Pancreas (tissue), 10 donors: ENCODE measurements at regions not wholly inside any gene's neighbourhood (a gene's known extent, or its start where the extent isn't known, plus 50 kb on each side); places are given as distances from the start of the nearest gene placed in this dataset.

ENCODE experiments used
- ATAC-seq, 4 donors: fragments of 200-7000 bp; cut with Tn5 transposase; one replicate each; pipeline versions ENCODE4 v1.8.0 to v1.9.1; 2020; ENCODE audit warnings: mild to moderate bottlenecking in 4 of 4, moderate library complexity in 4 of 4
- DNase-seq, 6 donors: peaks; one replicate each; pipeline ENCODE4 v3.0.0-alpha.2; 2020
- FAIRE-seq: peaks from 2 replicates; lab custom pipeline; 2012; peaks lifted over from hg19 to GRCh38; lab: Jason Lieb, UNC
- H3K27ac ChIP-seq, 4 donors: fragments of 200-600 bp; sonication (generic); 1 replicate in 3 of 4; 2 replicates in 1 of 4; pipeline versions ENCODE4 v1.5.0 to v1.8.0; 2020
- H3K27me3 ChIP-seq, 4 donors: fragments of 200-600 bp; one replicate each; pipeline ENCODE4 v1.8.0; 2021
- H3K36me3 ChIP-seq, 3 donors: fragments of 200-600 bp; sonication (generic) in 1 of 3; one replicate each; pipeline versions ENCODE4 v1.5.0 to v1.8.0; 2020 to 2021
- H3K4me1 ChIP-seq, 3 donors: fragments of 200-600 bp; one replicate each; pipeline ENCODE4 v1.8.0; 2021
- H3K4me3 ChIP-seq, 4 donors: fragments of 200-600 bp; sonication (generic) in 2 of 4; one replicate each; pipeline versions ENCODE4 v1.5.0 to v1.8.0; 2020 to 2021
- H3K9me3 ChIP-seq, 4 donors: fragments of 200-600 bp; one replicate each; pipeline ENCODE4 v1.8.0; 2021
- WGBS, 2 donors: extraction: QIAGEN DNeasy Blood & Tissue Kit; methylation state at CpG; one replicate each; pipeline ENCODE4 v1.1.7; 2013; 5-methylcytosine and 5-hydroxymethylcytosine counted together
- intact Hi-C, 3 donors: fragments of 100-400 bp; cut with DNase I; formaldehyde crosslinking; loops; one replicate each; pipeline versions ENCODE4 v1.11.1 to v1.14.2; 2022
- TF ChIP-seq, protein P1 (sequence below), 4 donors: fragments of 200-600 bp; sonication (generic) in 3 of 4; IDR thresholded peaks; one replicate each; pipeline versions ENCODE4 v1.5.0 to v1.8.0; 2021; ENCODE audit warnings: antibody characterized with exemption in 4 of 4
- donor health status: healthy with polysubstance abuse.
- donor health status: DM: no; HTN: no; CAD: no; lungs with moderate emphysema.
- donor health status: DM: no; HTN: no; CAD: no.
- donor health status: control.
- donor health status: control.
- donor health status: Bipolar disorder and iron deficiency.
- donor health status: DM: yes; HTN: yes; CAD: no.
- donor health status: DM: no; HTN: no; CAD: no.
- donor health status: DM: no; HTN: no; CAD: no.
- donor health status: DM: yes; HTN: yes; CAD: no.

GRCh38 chr21:41606706-41607105 lies 98.7 kb upstream of the TMPRSS2 start:
- no peak for ATAC-seq
- no peak overlapping the region for H3K4me3 ChIP-seq
- H3K27me3 ChIP-seq, result no peaks in the 10 kb centered on the region
- TF ChIP-seq, protein P1, sequence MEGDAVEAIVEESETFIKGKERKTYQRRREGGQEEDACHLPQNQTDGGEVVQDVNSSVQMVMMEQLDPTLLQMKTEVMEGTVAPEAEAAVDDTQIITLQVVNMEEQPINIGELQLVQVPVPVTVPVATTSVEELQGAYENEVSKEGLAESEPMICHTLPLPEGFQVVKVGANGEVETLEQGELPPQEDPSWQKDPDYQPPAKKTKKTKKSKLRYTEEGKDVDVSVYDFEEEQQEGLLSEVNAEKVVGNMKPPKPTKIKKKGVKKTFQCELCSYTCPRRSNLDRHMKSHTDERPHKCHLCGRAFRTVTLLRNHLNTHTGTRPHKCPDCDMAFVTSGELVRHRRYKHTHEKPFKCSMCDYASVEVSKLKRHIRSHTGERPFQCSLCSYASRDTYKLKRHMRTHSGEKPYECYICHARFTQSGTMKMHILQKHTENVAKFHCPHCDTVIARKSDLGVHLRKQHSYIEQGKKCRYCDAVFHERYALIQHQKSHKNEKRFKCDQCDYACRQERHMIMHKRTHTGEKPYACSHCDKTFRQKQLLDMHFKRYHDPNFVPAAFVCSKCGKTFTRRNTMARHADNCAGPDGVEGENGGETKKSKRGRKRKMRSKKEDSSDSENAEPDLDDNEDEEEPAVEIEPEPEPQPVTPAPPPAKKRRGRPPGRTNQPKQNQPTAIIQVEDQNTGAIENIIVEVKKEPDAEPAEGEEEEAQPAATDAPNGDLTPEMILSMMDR (IDR thresholded peaks at IDR 0.05), result no peak
- peaks cover 0 to 5% (median 3%) of the 10 kb centered on the region in 3 donors for H3K4me1 ChIP-seq
- no peaks in the 10 kb centered on the region for H3K9me3 ChIP-seq
- H3K36me3 ChIP-seq, result no peaks in the 10 kb centered on the region
- DNase-seq, result no peak
- 82 to 84% methylated on average over 4 of the region's 4 CpGs for WGBS, 2 donors
- H3K27ac ChIP-seq, result no peak overlapping the region
- intact Hi-C loops, result loop anchor here in 1 of 3 donors (5.0 kb wide), 1 partner anchor 211 kb away; no protein-coding TSS in a partner anchor
- no peak for FAIRE-seq

- Histone ChIP-seq H3K27me3 (no peaks in the 10 kb centered on the region), H3K9me3 (no peaks in the 10 kb centered on the region), H3K4me1 (peaks cover 0 to 11% (median 4%) of the 10 kb centered on the region in 3 donors), H3K36me3 (no peaks in the 10 kb centered on the region), H3K4me3 (no peak overlapping the region), H3K27ac (no peak overlapping the region)
- intact Hi-C loops, result loop anchor here in 1 of 3 donors (5.0 kb wide), 1 partner anchor 211 kb away; no protein-coding TSS in a partner anchor
- TF ChIP-seq, protein P1 (IDR thresholded peaks at IDR 0.05), result no peak
- FAIRE-seq, result no peak
- no peak for DNase-seq
- WGBS, 2 donors, result 92 to 98% methylated on average over 10 of the region's 10 CpGs
- no peak for ATAC-seq
These were observed 98.0 kb upstream of the TMPRSS2 start for GRCh38 chr21:41605934-41606285.

DNA sequence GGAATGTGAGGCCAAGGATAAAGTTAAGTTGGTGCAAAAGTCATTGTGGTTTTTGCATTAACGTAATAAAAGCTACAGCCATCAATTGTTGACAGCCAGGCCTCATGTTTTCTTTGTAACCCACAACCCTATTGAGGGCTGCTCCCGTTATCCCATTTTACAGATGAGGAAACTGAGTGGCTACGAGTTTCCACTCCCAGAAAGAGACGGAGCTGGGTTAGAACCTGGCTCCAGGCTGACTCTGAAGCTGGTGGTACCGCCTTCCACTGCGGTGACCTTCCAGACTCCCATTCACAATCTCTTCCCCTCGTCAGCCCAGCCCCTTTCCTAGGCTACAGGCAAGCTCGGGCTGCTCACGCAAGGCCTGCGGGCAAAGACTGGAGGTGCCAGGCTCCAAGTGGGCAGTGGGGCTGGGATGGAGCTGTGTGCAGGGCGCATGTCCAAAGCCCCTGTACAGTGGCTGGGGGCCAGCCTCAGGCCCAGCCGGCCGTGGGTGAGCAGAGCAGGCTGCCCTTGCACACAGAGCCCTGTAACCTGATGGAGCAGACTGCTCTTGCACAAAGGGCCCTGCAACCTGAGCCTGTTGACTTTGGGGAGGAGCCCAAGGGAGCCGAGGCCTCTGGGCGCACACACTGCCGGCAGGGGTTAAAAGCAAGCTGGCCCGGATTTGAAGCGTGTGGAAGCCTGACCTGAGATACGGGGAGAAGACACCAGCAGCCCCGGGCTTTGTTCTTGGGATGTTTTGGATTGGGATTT lies 97.4 kb upstream of the TMPRSS2 start:
- intact Hi-C loops, result loop anchor here in 1 of 3 donors (5.0 kb wide), 1 partner anchor 212 kb away; no protein-coding TSS in a partner anchor
- Histone ChIP-seq H3K4me3 (no peak overlapping the region), H3K36me3 (no peaks in the 10 kb centered on the region), H3K4me1 (peaks cover 0 to 11% (median 4%) of the 10 kb centered on the region in 3 donors), H3K9me3 (no peaks in the 10 kb centered on the region), H3K27me3 (no peaks in the 10 kb centered on the region), H3K27ac (no peak overlapping the region)
- TF ChIP-seq, protein P1 (IDR thresholded peaks at IDR 0.05), result no peak
- DNase-seq (peak in 2 of 6 donors; percentile 40 to 73), FAIRE-seq (no peak), ATAC-seq (peak in 3 of 4 donors; percentile 45 to 80 (median 48))
- 56 to 71% methylated on average over 20 of the region's 20 CpGs for WGBS, 2 donors

GRCh38 chr21:41604583-41605041 lies 96.7 kb upstream of the TMPRSS2 start:
- intact Hi-C loops, result loop anchor here in 1 of 3 donors (5.0 kb wide), 1 partner anchor 213 kb away; no protein-coding TSS in a partner anchor
- Histone ChIP-seq H3K4me1 (peaks cover 0 to 11% (median 4%) of the 10 kb centered on the region in 3 donors), H3K9me3 (no peaks in the 10 kb centered on the region), H3K27me3 (no peaks in the 10 kb centered on the region), H3K4me3 (no peak overlapping the region), H3K36me3 (no peaks in the 10 kb centered on the region), H3K27ac (no peak overlapping the region)
- FAIRE-seq, result no peak
- TF ChIP-seq, protein P1 (IDR thresholded peaks at IDR 0.05), result no peak
- no peak for ATAC-seq
- 88 to 91% methylated on average over 12 of the region's 12 CpGs for WGBS, 2 donors
- peak in 2 of 6 donors; percentile 19 to 58 for DNase-seq

DNA sequence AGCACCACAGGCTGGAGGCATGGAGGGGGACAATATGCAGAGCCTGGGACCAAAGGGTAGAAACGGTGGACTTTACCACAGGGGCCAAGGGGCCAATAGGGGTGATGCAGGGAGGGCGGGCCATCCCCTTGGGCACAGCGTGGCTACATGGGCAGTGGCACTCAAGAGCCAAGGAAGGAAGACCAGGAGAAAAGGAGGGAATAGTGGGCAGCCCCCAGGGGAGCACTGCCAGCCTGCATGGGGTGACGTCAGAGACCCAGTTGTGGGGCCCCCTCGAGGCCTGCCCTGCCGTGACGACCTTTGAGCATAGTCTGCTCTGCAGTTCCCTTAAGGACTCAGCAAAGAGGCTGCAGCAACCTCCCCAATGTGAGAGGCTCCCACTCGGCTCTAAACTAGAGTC lies 95.5 kb upstream of the TMPRSS2 start:
- intact Hi-C loops, result no loop called here
- 79 to 87% methylated on average over 8 of the region's 8 CpGs for WGBS, 2 donors
- TF ChIP-seq, protein P1 (IDR thresholded peaks at IDR 0.05), result no peak
- H3K27me3 ChIP-seq, result no peaks in the 10 kb centered on the region
- H3K36me3 ChIP-seq, result no peaks in the 10 kb centered on the region
- no peak overlapping the region for H3K27ac ChIP-seq
- DNase-seq (peak in 1 of 6 donors; percentile 48), FAIRE-seq (no peak), ATAC-seq (no peak)
- H3K9me3 ChIP-seq, result no peaks in the 10 kb centered on the region
- H3K4me3 ChIP-seq, result no peak overlapping the region
- H3K4me1 ChIP-seq, result peaks cover 0 to 11% (median 4%) of the 10 kb centered on the region in 3 donors
